Endothelial cell of umbilical vein (primary cell): ENCODE measurements at regions not wholly inside any gene's neighbourhood (a gene's known extent, or its start where the extent isn't known, plus 50 kb on each side); places are given as distances from the start of the nearest gene placed in this dataset.

Source experiments
- BruUV-seq: library from RNA; stranded (reverse); fragments of 400-500 nt; replicated peaks from 2 replicates; lab custom pipeline; 2021; lab: Mats Ljungman, UMichigan
- CTCF ChIA-PET: fragments of 300-600, 350-600 bp; sonication (Branson Sonifier 250); formaldehyde crosslinking; loops from one replicate; lab custom pipeline; 2021; ENCODE audit warnings: antibody characterized with exemption, inconsistent platforms; lab: Charles Lee
- POLR2A ChIA-PET: fragments of 300-600, 350-600 bp; sonication (Branson Sonifier 250); formaldehyde crosslinking; loops from one replicate; lab custom pipeline; 2021; ENCODE audit warnings: antibody characterized with exemption, inconsistent platforms; lab: Charles Lee
- DNase-seq: peaks from one replicate; pipeline ENCODE4 v3.0.0-alpha.2; 2011; ENCODE audit warnings: low read depth, low spot score
- FAIRE-seq: peaks from 2 replicates; lab custom pipeline; 2011; peaks lifted over from hg19 to GRCh38; lab: Jason Lieb, UNC
- H2AFZ ChIP-seq: 2 replicates; pipeline ENCODE4 v1.6.0; 2012; ENCODE audit warnings: low read depth, low read length, control low read depth, inconsistent platforms
- H3K27ac ChIP-seq: 2 replicates; pipeline ENCODE4 v1.5.1; 2011; ENCODE audit warnings: low read depth, mild to moderate bottlenecking, control low read depth, low read length, moderate library complexity; ENCODE audit not compliant: insufficient read depth
- H3K27me3 ChIP-seq, 2 experiments: 2 replicates each; pipeline versions ENCODE4 v1.6.0 to v1.6.1; 2011; ENCODE audit warnings: low read length in 2 of 2, mixed read lengths in 1 of 2; ENCODE audit not compliant: control insufficient read depth in 2 of 2, insufficient read depth in 2 of 2
- H3K36me3 ChIP-seq, 2 experiments: 2 replicates in 1 of 2; 3 replicates in 1 of 2; pipeline ENCODE4 v1.5.1; 2011; ENCODE audit warnings: low read length in 2 of 2, mild to moderate bottlenecking in 1 of 2, moderate library complexity in 1 of 2; ENCODE audit not compliant: control insufficient read depth in 2 of 2, insufficient read depth in 2 of 2; ENCODE audit errors: extremely low read depth in 1 of 2
- H3K4me1 ChIP-seq: 3 replicates; pipeline ENCODE4 v1.5.1; 2011; ENCODE audit warnings: mild to moderate bottlenecking, low read length; ENCODE audit not compliant: control insufficient read depth, insufficient read depth; ENCODE audit errors: extremely low read depth
- H3K4me2 ChIP-seq: 2 replicates; pipeline ENCODE4 v1.6.1; 2011; ENCODE audit warnings: low read length, control low read depth, mixed read lengths; ENCODE audit not compliant: insufficient read depth
- H3K4me3 ChIP-seq, 3 experiments: fragments of 200-600 bp in 1 of 3; sonication (generic), shearing (Covaris generic) in 1 of 3; replicated peaks in 1 of 3; 2 replicates each; pipeline ENCODE4 v1.5.1; 2011 to 2016; ENCODE audit warnings: control low read depth in 3 of 3, low read length in 3 of 3, mild to moderate bottlenecking in 2 of 3, inconsistent platforms in 1 of 3, low read depth in 1 of 3, moderate library complexity in 1 of 3; ENCODE audit not compliant: insufficient read depth in 1 of 3
- H3K79me2 ChIP-seq: 2 replicates; pipeline ENCODE4 v1.6.0; 2012; ENCODE audit warnings: low read length, inconsistent platforms; ENCODE audit not compliant: control insufficient read depth, insufficient read depth
- H3K9ac ChIP-seq: replicated peaks from 2 replicates; pipeline ENCODE3; 2011; ENCODE audit warnings: low read length, control low read depth; ENCODE audit not compliant: insufficient read depth; ENCODE audit errors: extremely low read depth
- H3K9me1 ChIP-seq: replicated peaks from 3 replicates; pipeline ENCODE4 v1.6.0; 2011; ENCODE audit warnings: mild to moderate bottlenecking, low read length; ENCODE audit not compliant: control insufficient read depth, insufficient read depth; ENCODE audit errors: extremely low read depth
- H3K9me3 ChIP-seq: replicated peaks from 2 replicates; pipeline ENCODE4 v1.5.1; 2012; ENCODE audit warnings: low read length, inconsistent platforms; ENCODE audit not compliant: control insufficient read depth, insufficient read depth
- H4K20me1 ChIP-seq: replicated peaks from 2 replicates; pipeline ENCODE3; 2011; ENCODE audit warnings: mild to moderate bottlenecking, low read length; ENCODE audit not compliant: control insufficient read depth, insufficient read depth; ENCODE audit errors: extremely low read depth
- EZH2 ChIP-seq: IDR thresholded peaks from 2 replicates; pipeline ENCODE4 v1.6.1; 2012; ENCODE audit warnings: borderline replicate concordance, low read depth, mild to moderate bottlenecking, moderate library complexity, low read length, inconsistent platforms; ENCODE audit not compliant: severe bottlenecking
- FOS ChIP-seq: IDR thresholded peaks from 2 replicates; pipeline ENCODE4 v1.6.1; 2011; ENCODE audit warnings: mild to moderate bottlenecking, low read length, moderate library complexity, borderline replicate concordance; ENCODE audit not compliant: insufficient read depth
- GATA2 ChIP-seq: IDR thresholded peaks from 2 replicates; pipeline ENCODE4 v1.7.0; 2011; ENCODE audit warnings: low read depth, mild to moderate bottlenecking, moderate library complexity, mixed read lengths, low read length; ENCODE audit not compliant: insufficient read length, insufficient read depth
- JUN ChIP-seq: IDR thresholded peaks from 2 replicates; pipeline ENCODE4 v1.6.1; 2011; ENCODE audit warnings: borderline replicate concordance, low read depth; ENCODE audit not compliant: insufficient read length, insufficient read depth
- MYC ChIP-seq: IDR thresholded peaks from one replicate; pipeline ENCODE4 v1.6.1; 2011; ENCODE audit warnings: mild to moderate bottlenecking, low read depth, low read length
- POLR2A ChIP-seq: IDR thresholded peaks from 2 replicates; pipeline ENCODE4 v1.6.1; 2012; ENCODE audit warnings: low read depth, mild to moderate bottlenecking, control low read depth, low read length
- POLR2AphosphoS5 ChIP-seq: IDR thresholded peaks from 2 replicates; pipeline ENCODE4 v1.6.1; 2012; ENCODE audit warnings: low read depth, mild to moderate bottlenecking, control low read depth, low read length, moderate library complexity; ENCODE audit not compliant: insufficient read depth
- dilution Hi-C: fragments of 300-500 bp; cut with MboI; formaldehyde crosslinking; loops from one replicate; pipeline ENCODE4 v1.15.0; 2019; ENCODE audit warnings: low sequenced_read_pairs; ENCODE audit not compliant: extremely low pct_ligation_motif_present
- intact Hi-C: fragments of 100-400 bp; cut with micrococcal nuclease; formaldehyde crosslinking; loops from one replicate; pipeline ENCODE4 v1.10.0; 2022
- TF ChIP-seq, protein P1 (sequence below), 2 donors: IDR thresholded peaks; 1 replicate in 1 of 2; 2 replicates in 1 of 2; pipeline ENCODE4 v1.5.1; 2011; ENCODE audit warnings: low read length in 2 of 2, mild to moderate bottlenecking in 2 of 2, moderate library complexity in 2 of 2, control low read depth in 1 of 2, inconsistent platforms in 1 of 2, low read depth in 1 of 2; ENCODE audit not compliant: insufficient read depth in 1 of 2; ENCODE audit errors: extremely low read depth in 1 of 2
- TF ChIP-seq, protein P2 (sequence below): IDR thresholded peaks from 2 replicates; pipeline ENCODE4 v1.6.1; 2011; ENCODE audit not compliant: insufficient read depth, insufficient read length

DNA sequence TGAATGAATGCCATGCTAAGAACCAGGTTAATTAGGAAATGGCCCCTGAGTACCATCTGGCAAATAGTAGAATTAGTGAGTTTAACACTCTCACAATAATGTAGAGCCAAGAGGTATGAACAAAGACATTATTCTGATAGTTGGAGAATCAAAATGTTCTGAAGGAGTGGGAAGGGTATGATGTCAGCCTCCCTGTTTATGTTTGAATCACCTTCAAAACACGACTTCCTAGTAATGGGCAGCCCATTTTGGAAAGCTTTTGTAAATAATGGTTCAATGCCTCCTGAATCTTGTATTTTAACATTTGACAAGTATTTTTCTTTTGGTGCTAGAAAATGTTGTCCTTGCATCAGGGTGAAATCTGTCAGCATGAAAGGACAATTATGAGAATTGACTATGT is 108.3 kb downstream of the DSEL start:
- Histone ChIP-seq H3K9me1 (no peaks in the 10 kb centered on the region), H3K9me3 (no peaks in the 10 kb centered on the region), H3K27me3 (no peaks in the 10 kb centered on the region), H3K4me2 (no peak overlapping the region), H3K79me2 (no peaks in the 10 kb centered on the region), H2AFZ (no peak overlapping the region), H3K9ac (no peak overlapping the region), H3K27ac (no peak overlapping the region), H3K4me3 (no peak overlapping the region), H3K36me3 (no peaks in the 10 kb centered on the region), H3K4me1 (no peaks in the 10 kb centered on the region), H4K20me1 (no peaks in the 10 kb centered on the region)
- FAIRE-seq, result no peak
- dilution Hi-C loops (no loop called here), intact Hi-C loops (no loop called here)
- peak; percentile 50 for DNase-seq
- no peak for TF ChIP-seq POLR2A
- no TSS peak for BruUV-seq
- ChIA-PET CTCF (no interaction called here), POLR2A (no interaction called here)

DNA sequence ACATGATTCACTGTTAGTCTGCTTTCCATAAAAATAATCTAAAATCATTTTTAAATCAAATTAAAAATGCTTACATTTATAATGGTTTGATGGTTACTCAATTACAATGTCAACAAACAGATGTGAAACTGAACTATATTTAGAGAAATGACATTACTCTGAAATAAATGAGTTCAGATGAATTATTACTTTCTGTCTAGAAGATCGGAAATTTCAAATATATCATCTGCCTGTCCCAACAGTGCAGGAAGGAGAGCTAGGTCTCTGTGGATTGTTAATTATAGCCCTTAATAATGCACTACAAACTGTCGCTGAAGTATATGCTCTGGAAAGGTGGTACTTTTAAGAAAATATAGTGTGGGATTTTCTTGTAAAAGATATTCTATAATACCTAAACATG is 109.8 kb downstream of the DSEL start:
- Histone ChIP-seq H3K9me3 (no peaks in the 10 kb centered on the region), H3K4me2 (no peak overlapping the region), H4K20me1 (no peaks in the 10 kb centered on the region), H3K79me2 (no peaks in the 10 kb centered on the region), H3K9ac (no peak overlapping the region), H3K27me3 (no peaks in the 10 kb centered on the region), H3K36me3 (no peaks in the 10 kb centered on the region), H3K9me1 (no peaks in the 10 kb centered on the region), H3K4me3 (no peak overlapping the region), H3K27ac (no peak overlapping the region), H2AFZ (no peak overlapping the region), H3K4me1 (no peaks in the 10 kb centered on the region)
- ChIA-PET CTCF (no interaction called here), POLR2A (no interaction called here)
- TF ChIP-seq EZH2 (no peak), POLR2AphosphoS5 (no peak), GATA2 (no peak), FOS (no peak), JUN (no peak), POLR2A (no peak), MYC (no peak)
- TF ChIP-seq, protein P1, sequence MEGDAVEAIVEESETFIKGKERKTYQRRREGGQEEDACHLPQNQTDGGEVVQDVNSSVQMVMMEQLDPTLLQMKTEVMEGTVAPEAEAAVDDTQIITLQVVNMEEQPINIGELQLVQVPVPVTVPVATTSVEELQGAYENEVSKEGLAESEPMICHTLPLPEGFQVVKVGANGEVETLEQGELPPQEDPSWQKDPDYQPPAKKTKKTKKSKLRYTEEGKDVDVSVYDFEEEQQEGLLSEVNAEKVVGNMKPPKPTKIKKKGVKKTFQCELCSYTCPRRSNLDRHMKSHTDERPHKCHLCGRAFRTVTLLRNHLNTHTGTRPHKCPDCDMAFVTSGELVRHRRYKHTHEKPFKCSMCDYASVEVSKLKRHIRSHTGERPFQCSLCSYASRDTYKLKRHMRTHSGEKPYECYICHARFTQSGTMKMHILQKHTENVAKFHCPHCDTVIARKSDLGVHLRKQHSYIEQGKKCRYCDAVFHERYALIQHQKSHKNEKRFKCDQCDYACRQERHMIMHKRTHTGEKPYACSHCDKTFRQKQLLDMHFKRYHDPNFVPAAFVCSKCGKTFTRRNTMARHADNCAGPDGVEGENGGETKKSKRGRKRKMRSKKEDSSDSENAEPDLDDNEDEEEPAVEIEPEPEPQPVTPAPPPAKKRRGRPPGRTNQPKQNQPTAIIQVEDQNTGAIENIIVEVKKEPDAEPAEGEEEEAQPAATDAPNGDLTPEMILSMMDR (IDR thresholded peaks at IDR 0.05; ENCODE audit: extremely low read depth in 1 of 2, insufficient read depth in 1 of 2, low read depth in 1 of 2, low read length in 2 of 2), result no peak
- TF ChIP-seq, protein P2, sequence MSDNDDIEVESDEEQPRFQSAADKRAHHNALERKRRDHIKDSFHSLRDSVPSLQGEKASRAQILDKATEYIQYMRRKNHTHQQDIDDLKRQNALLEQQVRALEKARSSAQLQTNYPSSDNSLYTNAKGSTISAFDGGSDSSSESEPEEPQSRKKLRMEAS, result no peak
- intact Hi-C loops (no loop called here), dilution Hi-C loops (no loop called here)
- DNase-seq (no peak), FAIRE-seq (no peak)
- BruUV-seq, result no TSS peak
